A673 (cell line): ENCODE measurements at regions not wholly inside any gene's neighbourhood (a gene's known extent, or its start where the extent isn't known, plus 50 kb on each side); places are given as distances from the start of the nearest gene placed in this dataset.
A peak's percentile ranks its signal among the peaks of the same experiment; 100 is the strongest.
"Not testable (repeated sequence)": the region's sequence is repeated elsewhere in the genome, so short reads cannot be mapped to it uniquely, and the experiment has no call there.

Source experiments
- BruUV-seq: library from RNA; stranded (reverse); fragments of 400-500 nt; replicated peaks from 2 replicates; lab custom pipeline; 2021; lab: Mats Ljungman, UMichigan
- CTCF ChIA-PET: fragments of 300-600 bp; sonication (Branson Sonifier 250); formaldehyde crosslinking; loops from one replicate; lab custom pipeline; 2022; ENCODE audit warnings: antibody characterized with exemption; lab: Charles Lee
- POLR2A ChIA-PET: fragments of 300-600 bp; sonication (Branson Sonifier 250); formaldehyde crosslinking; loops from one replicate; lab custom pipeline; 2022; ENCODE audit warnings: antibody characterized with exemption; ENCODE audit not compliant: low non-redundant PET; lab: Charles Lee
- DNase-seq: peaks from one replicate; pipeline ENCODE4 v3.0.0-alpha.2; 2015; ENCODE audit warnings: low spot score
- H3K27ac ChIP-seq: fragments of 200-600 bp; sonication (generic); 2 replicates; pipeline ENCODE4 v1.5.1; 2016; ENCODE audit warnings: mixed run types, low read depth, mild to moderate bottlenecking, mixed read lengths, antibody characterized with exemption, low read length; ENCODE audit not compliant: poor library complexity, severe bottlenecking
- H3K27me3 ChIP-seq: fragments of 200-600 bp; sonication (generic); replicated peaks from 2 replicates; pipeline ENCODE4 v1.6.1; 2017; ENCODE audit warnings: mixed run types, low read depth, mild to moderate bottlenecking, mixed read lengths, antibody characterized with exemption, low read length; ENCODE audit not compliant: insufficient read depth, poor library complexity
- H3K36me3 ChIP-seq: fragments of 200-600 bp; sonication (generic); 2 replicates; pipeline ENCODE4 v1.6.1; 2016; ENCODE audit warnings: mixed run types, mild to moderate bottlenecking, mixed read lengths, antibody characterized with exemption, low read length; ENCODE audit not compliant: insufficient read depth, poor library complexity, severe bottlenecking
- H3K4me1 ChIP-seq: fragments of 200-600 bp; sonication (generic); 2 replicates; pipeline ENCODE4 v1.6.1; 2017; ENCODE audit warnings: mixed run types, mild to moderate bottlenecking, mixed read lengths, antibody characterized with exemption, low read length; ENCODE audit not compliant: insufficient read depth, poor library complexity, severe bottlenecking
- H3K4me3 ChIP-seq: fragments of 200-600 bp; sonication (generic); 2 replicates; pipeline ENCODE4 v1.5.1; 2016; ENCODE audit warnings: low read depth, mixed run types, mild to moderate bottlenecking, mixed read lengths, low read length; ENCODE audit not compliant: poor library complexity, severe bottlenecking
- H3K9me3 ChIP-seq: fragments of 200-600 bp; sonication (generic); 2 replicates; pipeline ENCODE4 v1.6.1; 2016; ENCODE audit warnings: mixed run types, low read depth, mild to moderate bottlenecking, mixed read lengths, antibody characterized with exemption, low read length; ENCODE audit not compliant: poor library complexity, severe bottlenecking
- CTCF ChIP-seq: fragments of 300-800, 200-600 bp; sonication (generic); conservative IDR thresholded peaks from 2 replicates; pipeline ENCODE4 v1.5.1; 2017; ENCODE audit warnings: low read depth, mild to moderate bottlenecking, antibody characterized with exemption, low read length, moderate library complexity, mixed read lengths
- EZH2 ChIP-seq: fragments of 200-600 bp; sonication (generic); IDR thresholded peaks from 2 replicates; pipeline ENCODE4 v1.6.1; 2017; ENCODE audit warnings: borderline replicate concordance, low read depth, mild to moderate bottlenecking, mixed read lengths, antibody characterized with exemption, low read length; ENCODE audit not compliant: poor library complexity, severe bottlenecking
- intact Hi-C: fragments of 100-400 bp; cut with micrococcal nuclease; formaldehyde crosslinking; loops from one replicate; pipeline ENCODE4 v1.10.0; 2022; ENCODE audit not compliant: unreplicated experiment

GRCh38 chr15:75785771-75786574, 57.3 kb upstream of the UBE2Q2 start:
- ChIA-PET POLR2A (no interaction called here), CTCF (interaction anchor here (0.5 to 1.3 kb wide), 7 partner anchors 8 to 365 kb away, joined by 3 to 13 read pairs (median 4); no protein-coding TSS in a partner anchor)
- no peak overlapping the region for H3K4me3 ChIP-seq
- H3K27me3 ChIP-seq: no peaks in the 10 kb centered on the region
- no peaks in the 10 kb centered on the region for H3K36me3 ChIP-seq
- peaks cover 3% of the 10 kb centered on the region for H3K4me1 ChIP-seq
- BruUV-seq: no TSS peak
- DNase-seq: peak; percentile 72
- H3K27ac ChIP-seq: no peak overlapping the region
- H3K9me3 ChIP-seq: no peaks in the 10 kb centered on the region
- intact Hi-C loops: loop anchor here (10.0 kb wide), 1 partner anchor 369 kb away; no protein-coding TSS in a partner anchor
- TF ChIP-seq CTCF (peak; percentile 61), EZH2 (no peak)

DNA sequence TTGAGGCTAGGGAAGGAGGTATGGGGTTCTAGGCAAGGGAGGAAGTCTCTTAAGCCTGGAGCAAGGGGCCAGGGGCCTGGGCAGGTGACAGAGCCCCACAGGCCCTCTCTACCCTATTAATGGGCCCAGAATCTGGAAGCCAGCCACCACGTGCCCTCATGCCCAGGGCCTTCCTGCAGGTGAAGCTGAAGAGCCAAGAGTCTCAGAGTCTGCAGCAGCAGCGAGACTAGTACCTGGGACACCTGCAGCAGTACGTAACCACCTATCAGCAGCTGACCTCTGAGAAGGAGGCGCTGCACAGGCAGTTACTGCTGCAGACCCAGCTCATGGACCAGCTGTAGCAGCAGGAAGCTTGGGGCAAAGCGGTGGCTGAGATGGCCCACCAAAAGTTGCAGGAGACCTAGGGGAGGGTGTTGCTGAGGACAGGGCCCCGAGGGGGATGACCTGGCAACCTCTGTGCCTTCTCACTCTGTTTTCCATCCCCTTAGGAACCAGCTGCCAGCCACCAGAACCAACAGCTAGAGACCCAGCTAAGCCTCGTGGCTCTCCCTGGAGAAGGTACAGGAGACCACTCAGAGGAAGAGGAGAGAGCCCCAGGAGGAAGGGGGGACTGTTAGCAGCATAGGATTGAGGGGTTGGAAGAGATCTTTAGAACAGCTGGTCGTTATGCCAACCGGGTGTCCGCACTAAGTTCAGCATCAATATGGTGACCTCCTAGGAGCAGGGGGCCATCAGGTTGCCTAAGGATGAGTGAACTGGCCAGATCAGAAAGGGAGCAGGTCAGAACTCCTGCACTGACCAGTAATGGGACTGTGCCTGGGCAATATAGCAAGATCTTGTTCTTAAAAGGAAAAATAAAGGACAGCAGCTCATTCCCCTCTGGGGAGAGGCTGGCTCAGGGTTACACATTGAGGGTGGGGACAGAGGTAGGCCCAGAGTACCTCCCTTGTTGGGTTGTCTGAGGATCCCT, 58.5 kb upstream of the UBE2Q2 start:
- intact Hi-C loops: loop anchor here (10.0 kb wide), 1 partner anchor 370 kb away; no protein-coding TSS in a partner anchor
- H3K27me3 ChIP-seq, BruUV-seq, DNase-seq, H3K27ac ChIP-seq, CTCF ChIA-PET, H3K4me1 ChIP-seq, H3K4me3 ChIP-seq, H3K36me3 ChIP-seq, POLR2A ChIA-PET, H3K9me3 ChIP-seq: not testable (repeated sequence)

GRCh38 chr15:75783566-75783965, 59.7 kb upstream of the UBE2Q2 start:
- BruUV-seq, H3K27ac ChIP-seq, DNase-seq, H3K4me3 ChIP-seq, POLR2A ChIA-PET, H3K9me3 ChIP-seq, H3K27me3 ChIP-seq, H3K4me1 ChIP-seq, H3K36me3 ChIP-seq, CTCF ChIA-PET: not testable (repeated sequence)
- intact Hi-C loops: loop anchor here (10.0 kb wide), 1 partner anchor 371 kb away; no protein-coding TSS in a partner anchor

GRCh38 chr15:75782926-75783325, 60.3 kb upstream of the UBE2Q2 start:
- CTCF ChIA-PET: no interaction called here

DNA sequence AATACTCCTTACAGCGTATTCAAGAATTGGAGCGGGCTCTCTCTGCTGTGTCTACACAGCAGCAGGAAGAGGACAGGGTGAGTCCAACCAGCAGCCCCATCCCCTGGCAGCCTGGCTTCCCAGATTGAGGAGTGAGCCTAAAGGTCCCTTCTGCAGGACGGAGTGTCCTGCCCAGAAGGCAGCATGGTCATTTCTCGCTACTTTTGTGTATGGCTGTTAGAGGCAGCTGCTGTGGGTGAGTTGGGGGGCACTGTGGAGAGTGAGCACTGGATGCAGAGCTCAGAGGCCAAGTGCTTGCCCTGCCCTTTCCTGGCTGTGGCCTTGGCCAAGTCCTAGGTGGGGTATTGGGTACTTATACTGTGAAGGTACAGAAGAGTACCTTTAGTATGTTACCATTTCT, 62.3 kb upstream of the UBE2Q2 start:
- BruUV-seq, H3K9me3 ChIP-seq, CTCF ChIA-PET, H3K36me3 ChIP-seq, H3K27ac ChIP-seq, H3K27me3 ChIP-seq, H3K4me3 ChIP-seq, H3K4me1 ChIP-seq, POLR2A ChIA-PET, DNase-seq: not testable (repeated sequence)
- intact Hi-C loops: loop anchor here (10.0 kb wide), 1 partner anchor 374 kb away; no protein-coding TSS in a partner anchor

More at GRCh38 chr15:75782926-75783325, 60.3 kb upstream of the UBE2Q2 start:
- no peak overlapping the region for H3K27ac ChIP-seq
- BruUV-seq: no TSS peak
- POLR2A ChIA-PET: no interaction called here
- peaks cover 3% of the 10 kb centered on the region for H3K4me1 ChIP-seq
- H3K27me3 ChIP-seq: no peaks in the 10 kb centered on the region
- DNase-seq: no peak
- intact Hi-C loops: loop anchor here (10.0 kb wide), 1 partner anchor 372 kb away; no protein-coding TSS in a partner anchor
- TF ChIP-seq CTCF (no peak), EZH2 (no peak)
- no peaks in the 10 kb centered on the region for H3K36me3 ChIP-seq
- H3K9me3 ChIP-seq: no peaks in the 10 kb centered on the region
- H3K4me3 ChIP-seq: no peak overlapping the region
